ENCODE measurements at regions not wholly inside any gene's neighbourhood (a gene's known extent, or its start where the extent isn't known, plus 50 kb on each side); places are given as distances from the start of the nearest gene placed in this dataset.

GRCh38 chr16:73738266-73738665 lies 558.3 kb upstream of the PSMD7 start:
- no peak for DNase-seq

GRCh38 chr16:73737637-73738036 lies 559.0 kb upstream of the PSMD7 start:
- DNase-seq: no peak

GRCh38 chr16:73735954-73736353 lies 560.7 kb upstream of the PSMD7 start:
- no peak for DNase-seq

GRCh38 chr16:73735018-73735417 lies 561.6 kb upstream of the PSMD7 start:
- no peak for DNase-seq

- DNase-seq: no peak
Measured at GRCh38 chr16:73732681-73733080, 563.9 kb upstream of the PSMD7 start.

DNA sequence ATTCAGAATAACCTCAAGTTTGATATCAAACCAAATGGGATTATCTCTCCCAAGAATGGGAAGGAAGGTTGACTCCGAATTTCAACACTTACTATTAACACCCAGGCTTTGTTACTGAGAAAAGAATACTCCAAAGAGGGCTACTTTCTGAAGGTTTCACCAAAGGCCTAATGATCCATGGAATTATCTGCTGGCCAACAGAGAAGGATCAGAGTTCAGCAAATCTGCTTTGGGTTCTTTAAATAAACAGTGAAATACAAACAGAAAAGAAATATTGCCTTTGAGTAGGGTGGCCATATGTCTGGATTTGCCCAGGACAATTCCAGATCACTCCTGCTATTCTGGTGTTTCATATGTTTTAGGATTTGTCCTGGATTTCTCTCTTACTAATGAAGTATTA lies 564.5 kb upstream of the PSMD7 start:
- no peak for DNase-seq

DNA sequence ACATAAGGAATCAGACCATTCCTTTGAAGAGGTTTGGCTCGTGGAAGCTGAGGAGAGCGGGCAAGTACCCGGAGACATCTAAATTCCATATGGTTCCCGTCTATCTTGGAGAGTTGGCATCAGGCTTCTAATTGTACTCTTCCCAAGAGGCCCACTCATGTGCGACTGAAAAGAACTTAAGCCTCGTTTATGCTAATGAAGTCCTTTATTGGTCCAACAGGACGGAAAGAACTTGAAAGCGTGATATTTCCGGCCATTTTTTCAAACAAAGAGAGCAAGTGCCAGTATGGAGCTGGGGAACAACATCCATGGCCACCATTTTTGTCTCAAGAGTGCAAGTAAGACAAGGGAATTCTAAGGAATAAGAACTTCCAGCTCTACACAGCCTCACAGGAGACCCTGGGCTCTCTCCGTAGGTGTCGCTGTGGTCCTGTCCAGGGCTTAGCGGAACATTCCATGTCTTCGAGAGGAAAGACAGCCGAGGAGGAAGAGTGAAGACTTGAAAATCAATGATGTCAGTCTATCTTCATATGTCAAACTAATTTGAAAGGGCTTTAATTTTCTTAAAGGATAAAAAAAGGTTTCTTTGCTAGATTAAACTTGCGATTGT lies 566.0 kb upstream of the PSMD7 start:
- DNase-seq: no peak

GRCh38 chr16:73725156-73725555 lies 571.5 kb upstream of the PSMD7 start:
- no peak for DNase-seq

- DNase-seq: no peak
Measured at GRCh38 chr16:73724503-73724902, 572.1 kb upstream of the PSMD7 start.

GRCh38 chr16:73717266-73717974 lies 579.2 kb upstream of the PSMD7 start:
- DNase-seq: no peak

GRCh38 chr16:73714976-73715375 lies 581.6 kb upstream of the PSMD7 start:
- DNase-seq: no peak

DNA sequence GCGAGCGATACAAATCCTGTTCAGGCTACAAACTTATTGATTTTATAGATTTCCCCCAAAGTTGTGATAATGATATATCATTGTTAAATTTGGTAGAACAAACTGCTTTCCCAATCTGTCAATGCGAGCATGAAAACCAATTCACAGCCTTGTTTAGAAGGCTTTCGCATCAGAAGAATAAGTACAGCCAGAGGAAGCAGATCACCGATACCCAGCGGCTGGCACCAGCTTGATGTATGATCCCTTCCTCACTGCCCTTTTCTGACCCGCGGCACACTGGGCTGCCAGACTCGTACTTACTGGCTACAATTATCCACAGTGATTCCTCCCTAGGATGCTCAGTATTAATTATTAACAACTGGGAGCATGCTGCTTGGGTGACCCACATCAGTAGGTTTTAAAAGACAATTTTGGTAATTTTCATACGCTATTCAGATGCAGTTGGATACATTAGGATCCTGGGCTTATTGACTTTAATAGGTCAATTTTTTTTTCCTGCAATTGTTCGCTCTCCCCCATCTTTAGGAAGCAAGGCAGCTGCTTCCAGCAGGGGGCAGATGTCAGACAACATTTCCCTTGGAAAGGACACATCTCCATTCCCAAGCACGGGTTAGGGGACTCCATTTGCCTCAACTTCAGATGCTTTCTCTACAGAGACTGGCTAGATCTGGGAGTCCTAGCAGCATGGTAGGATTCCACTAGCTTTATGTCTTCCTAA lies 582.7 kb upstream of the PSMD7 start:
- peak; percentile 37 for DNase-seq

DNA sequence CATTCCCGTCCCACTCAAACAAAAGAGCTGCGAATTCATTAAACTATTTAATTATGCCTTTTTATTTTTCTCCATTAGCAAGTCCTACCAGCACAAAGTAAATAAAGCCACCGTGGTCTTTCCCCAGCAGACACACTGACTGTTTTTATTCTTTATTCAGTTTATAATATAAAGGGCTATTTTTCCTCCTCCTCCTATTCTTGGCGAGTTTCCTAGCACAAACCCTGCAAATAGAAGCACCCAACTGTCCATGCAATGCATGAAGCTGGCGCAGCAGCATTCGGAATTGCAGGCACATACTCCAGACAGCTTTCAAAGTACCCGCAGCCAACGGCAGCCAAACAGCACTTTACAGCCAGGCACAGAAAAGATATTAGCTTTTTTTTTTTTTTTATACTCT lies 583.4 kb upstream of the PSMD7 start:
- no peak for DNase-seq

DNA sequence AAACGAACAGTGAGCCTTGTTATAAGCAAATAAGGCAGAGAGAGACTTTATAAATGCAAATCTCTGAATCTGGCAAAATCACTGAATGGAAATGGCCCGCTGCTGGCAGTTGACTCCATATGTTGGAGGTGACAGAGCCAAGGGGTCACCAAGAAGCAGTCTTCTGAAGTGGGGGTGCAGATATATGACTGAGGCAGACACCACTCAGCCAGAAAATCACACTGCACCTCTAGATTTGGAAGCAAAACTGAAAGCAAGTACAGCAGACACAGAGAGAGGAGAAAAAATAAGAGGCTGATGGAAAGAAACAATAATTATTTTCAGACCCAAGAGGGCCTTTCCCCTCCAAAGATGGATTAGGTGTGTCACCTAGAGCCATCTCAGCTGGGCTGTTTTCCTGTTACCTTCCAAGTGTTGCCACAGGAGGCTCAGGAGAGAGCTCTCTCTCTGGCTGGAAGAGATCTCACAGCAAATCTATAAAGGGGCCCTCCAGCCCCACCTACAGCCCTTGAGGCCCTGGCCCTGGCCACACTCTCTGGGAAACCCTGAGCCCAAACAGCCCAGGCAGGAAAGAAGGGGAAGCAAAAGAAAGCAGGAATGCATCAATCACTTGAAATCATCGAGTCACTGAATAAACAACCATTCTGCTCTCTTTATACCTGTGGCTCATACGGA lies 585.1 kb upstream of the PSMD7 start:
- DNase-seq: no peak

DNA sequence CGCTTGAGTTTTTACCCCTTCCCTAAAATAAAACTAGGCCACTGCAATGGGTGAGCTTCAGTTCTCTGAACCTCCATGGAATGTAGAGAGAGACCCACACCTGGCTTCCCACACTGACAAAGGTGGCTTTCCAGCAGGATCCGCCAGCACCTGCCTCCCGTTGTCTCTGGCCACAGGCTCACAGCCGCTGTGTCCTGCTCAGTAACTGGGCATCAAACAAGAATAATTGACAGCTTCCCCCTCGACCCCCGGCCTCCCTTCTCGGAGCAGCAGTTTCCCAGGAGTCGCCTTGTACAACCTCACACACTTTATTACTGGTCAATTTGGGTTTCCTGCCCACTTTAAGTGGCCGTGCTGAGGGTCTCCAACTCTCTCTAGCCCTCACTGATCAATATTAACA lies 586.1 kb upstream of the PSMD7 start:
- no peak for DNase-seq

DNA sequence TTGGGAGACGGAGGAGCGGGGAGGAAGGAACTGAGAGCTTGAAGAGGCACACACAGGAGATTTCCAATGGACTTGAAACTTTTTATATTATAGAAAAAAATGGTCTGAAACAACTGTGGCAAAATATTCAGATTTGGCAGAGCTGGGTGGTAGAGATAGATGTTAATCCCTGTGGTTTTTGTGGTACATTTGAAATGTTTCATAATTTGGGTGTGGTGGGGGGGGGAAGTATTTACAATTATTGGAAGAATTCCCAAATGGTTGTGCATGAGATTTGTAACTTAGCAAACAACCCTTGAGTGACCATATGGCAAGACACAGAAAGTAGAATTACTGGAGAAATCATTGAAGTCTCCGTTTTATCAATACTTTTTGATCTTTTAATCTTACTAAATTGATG lies 588.8 kb upstream of the PSMD7 start:
- no peak for DNase-seq

GRCh38 chr16:73703891-73704290 lies 592.7 kb upstream of the PSMD7 start:
- DNase-seq: no peak

DNA sequence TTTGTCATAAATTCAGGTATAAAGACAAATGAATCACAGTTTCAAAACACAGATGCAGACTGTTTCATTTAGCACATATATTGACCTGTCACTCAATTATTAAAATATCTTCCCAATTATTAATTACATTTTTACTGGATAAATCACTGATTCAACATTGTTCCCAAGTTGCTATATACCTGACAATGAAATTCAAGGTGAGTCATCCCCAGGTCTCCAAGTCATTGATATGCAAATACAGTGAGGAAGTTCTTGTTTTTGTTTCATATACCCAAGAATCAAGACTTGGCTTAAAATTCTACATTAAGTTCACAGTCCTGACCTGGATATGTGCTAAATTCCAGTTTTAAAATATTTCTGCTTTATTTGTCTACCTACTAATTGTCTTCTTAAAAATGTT lies 599.3 kb upstream of the PSMD7 start:
- no peak for DNase-seq

DNA sequence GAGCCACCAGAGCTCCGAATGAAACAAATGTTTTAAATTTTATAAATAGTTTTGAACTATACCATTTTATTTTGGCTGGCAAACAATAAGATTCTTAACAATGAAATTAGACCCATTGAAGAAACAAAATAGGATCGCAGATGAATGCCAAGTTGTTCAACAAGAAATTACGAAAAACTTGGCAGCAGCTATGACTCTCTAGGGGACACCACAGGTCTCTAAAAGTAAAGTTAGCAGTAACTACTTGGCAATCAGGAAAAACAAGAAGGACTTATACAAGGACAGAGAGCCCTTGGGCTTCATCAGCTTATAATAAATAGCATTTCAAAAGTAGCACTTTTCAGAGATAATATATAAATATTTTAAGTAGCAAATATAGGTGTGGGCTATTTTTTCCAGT lies 603.8 kb upstream of the PSMD7 start:
- no peak for DNase-seq

DNA sequence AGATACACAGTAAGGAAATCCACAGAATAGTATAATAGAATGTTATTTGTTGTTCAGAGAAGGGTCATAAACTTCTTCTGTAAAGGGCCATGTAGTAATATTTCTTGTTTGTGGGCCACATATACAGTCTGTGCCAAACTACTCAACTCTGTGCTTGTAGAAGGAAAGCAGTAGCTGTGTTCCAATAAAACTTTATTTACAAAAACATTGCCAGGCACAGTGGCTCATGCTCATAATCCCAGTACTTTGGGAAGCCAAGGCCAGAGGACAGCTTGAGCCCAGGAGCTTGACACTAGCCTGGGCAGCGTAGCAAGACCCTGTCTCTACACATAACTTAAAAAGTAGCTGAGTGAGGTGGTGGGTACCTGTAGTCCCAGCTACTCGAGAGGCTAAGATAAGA lies 612.8 kb upstream of the PSMD7 start:
- DNase-seq: no peak

GRCh38 chr16:73672135-73672534 lies 624.2 kb upstream of the ZFHX3 start:
- no peak for DNase-seq

GRCh38 chr16:73670836-73671820 lies 623.2 kb upstream of the ZFHX3 start:
- no peak for DNase-seq
